Activated naive CD4-positive, alpha-beta T cell treated with Interleukin-2 at 50 U/mL for 16 hours (primary cell): ENCODE measurements at regions not wholly inside any gene's neighbourhood (a gene's known extent, or its start where the extent isn't known, plus 50 kb on each side); places are given as distances from the start of the nearest gene placed in this dataset.
"Not testable (repeated sequence)": the region's sequence is repeated elsewhere in the genome, so short reads cannot be mapped to it uniquely, and the experiment has no call there.

ENCODE experiments used
- DNase-seq: peaks from one replicate; pipeline ENCODE4 v3.0.0-alpha.2; 2020

DNA sequence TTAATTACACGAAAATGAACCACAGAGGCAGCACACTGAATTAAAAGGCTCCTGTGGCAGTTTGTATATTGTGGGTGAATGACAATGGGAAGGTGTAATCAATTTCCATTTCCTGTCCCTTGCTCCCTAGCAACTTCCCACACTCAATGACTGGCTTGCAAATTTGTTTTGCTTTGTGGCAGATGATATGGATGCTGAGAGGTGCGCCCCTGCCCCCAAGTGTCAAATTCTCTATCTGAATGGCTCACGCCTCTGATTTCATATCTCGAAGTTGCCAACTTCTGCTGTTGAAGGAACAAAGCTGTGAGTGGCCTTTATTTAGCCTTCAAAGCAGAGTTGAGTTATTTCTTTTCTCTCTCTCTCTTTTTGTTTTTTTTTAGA is 86.0 kb downstream of the FOXD2 start:
- DNase-seq, result no peak

DNA sequence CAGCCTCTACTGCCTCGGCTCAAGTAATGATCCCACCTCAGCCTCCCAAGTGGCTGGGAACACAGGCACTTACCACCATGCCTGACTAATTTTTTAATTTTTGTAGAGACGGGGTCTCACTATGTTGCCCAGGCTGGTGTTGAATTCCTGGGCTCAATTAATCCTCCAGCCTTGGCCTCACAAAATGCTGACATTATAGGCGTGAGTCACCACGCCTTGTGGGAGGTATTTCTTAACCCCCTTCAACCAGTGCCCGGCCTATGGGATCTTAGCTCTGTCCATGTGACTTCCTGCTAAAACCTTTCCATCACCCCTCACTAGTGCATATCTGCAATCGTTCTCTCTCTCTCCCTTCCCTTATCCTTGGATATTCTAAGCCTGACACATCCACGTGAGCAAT is 86.4 kb downstream of the FOXD2 start:
- no peak for DNase-seq

DNA sequence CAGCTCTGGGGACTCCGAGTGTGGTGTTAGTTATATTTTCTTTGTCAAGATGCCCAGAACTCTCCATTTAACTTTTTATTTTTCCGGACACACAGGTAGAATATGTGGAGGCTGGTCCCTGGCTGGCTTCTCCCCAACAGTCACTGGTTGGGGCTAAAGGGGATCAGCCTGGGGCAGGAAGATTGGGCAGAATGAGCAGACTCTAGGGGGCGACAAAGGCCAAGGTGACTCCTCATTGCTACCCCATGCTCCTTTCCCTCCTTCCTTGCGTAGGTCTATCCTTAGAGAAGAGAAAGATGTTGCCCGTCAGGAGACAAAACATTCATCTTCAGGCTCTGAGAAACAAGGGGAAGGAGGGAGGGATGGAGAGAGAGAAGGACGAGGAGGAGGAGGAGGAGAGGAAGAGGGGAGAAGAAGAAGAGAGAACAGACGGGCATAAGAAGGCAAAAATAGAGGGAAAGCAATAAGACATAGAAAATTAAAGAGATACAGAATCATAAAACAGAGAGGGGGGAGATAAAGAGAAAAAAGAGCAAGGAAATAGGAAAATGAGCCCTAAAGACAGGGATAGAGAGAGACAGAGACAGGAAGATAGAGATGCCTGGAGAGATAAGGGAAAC is 89.9 kb downstream of the FOXD2 start:
- no peak for DNase-seq

DNA sequence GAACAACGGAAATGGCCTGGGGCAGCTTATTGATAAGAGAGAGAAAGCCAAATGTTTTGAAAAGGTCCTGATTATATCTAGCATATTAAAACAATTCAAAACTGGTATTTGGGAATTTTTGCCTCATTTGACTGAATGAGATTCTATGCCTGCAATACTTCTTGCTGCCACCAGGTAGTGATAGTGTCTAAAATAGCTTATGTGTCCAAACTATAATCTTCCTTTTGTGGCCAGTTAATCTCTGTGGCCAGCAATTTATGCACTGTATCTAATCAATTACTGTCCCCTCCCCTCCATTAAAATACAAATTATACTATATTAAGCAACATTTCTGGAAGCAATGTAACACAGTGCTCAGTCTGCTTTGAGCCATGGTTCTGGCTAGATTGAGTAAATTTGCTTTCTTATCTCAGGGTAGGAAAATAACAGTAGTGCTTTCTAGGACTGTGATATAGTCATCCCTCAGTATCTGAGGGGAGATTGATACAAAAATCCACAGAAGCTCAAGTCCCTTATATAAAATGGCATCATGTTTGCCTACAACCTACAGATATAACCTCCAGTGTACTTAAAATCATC is 91.8 kb downstream of the FOXD2 start:
- no peak for DNase-seq

DNA sequence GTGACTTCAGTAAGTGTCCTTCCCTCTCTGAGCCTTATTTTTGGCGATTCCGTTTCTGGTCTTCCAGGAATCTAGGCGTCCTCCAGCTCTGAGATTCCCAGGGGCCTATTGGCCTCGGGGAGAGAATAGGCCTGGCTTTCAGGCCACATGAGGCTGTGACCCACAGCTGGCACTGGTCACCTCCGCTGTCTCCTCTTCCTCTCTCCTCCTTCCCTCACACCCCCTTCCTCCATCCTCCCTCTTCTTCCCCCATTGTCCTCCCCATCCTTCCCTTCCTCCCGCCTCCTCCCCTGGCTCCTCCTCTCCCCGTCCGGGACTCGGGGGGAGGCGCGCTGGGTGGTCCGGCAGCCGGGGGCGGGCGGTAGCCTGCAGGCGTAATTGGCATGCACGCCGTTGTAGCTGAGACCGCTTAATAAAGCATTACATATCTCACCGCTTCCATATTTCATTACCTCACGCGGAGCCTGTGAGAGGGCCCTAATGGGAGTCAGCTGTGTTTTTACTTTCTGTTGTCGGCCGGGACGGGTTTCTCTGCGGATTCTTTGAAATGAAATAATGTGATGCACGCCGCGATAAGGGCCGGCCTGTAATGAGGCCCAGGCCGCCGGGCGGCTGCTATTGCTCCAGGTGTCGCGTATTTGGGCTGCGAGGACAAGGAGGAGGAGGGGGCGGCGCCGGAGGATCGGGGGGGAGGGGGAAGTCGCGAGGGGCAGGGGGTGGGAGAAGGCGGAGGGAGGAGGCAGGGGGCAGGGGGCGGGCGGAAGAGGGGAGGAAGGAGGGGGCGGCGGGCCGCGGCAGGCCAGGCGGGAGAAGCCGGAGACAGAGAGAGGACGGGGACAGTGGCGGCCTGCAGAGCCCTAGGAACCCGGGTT is 95.3 kb downstream of the FOXD2 start:
- DNase-seq, result no peak

DNA sequence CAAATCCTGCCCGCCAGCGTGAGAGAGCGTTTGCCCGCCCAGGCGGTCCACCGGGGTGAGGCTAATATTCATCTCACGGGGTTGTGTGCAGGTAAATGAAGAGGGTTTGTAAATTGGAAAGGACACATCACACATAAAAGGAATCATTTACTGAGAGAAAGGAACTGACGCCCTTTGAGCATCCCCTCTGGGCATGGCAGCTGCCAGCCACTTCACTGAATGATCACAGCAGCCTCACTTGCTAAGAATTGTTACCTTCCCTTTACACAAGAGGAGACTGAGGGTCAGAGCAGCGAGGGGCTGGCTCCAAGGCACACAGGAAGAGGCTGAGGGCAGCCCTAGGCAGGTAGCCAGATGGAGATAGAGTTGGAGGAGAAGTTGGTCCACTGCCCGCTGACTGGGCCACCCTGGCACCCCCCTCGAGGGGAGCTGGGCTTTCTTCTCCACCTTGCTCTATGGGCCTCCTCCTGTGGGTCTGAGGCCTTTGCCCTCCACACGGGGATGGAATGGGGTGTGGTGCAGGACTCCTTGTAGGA is 96.0 kb downstream of the FOXD2 start:
- DNase-seq, result no peak

DNA sequence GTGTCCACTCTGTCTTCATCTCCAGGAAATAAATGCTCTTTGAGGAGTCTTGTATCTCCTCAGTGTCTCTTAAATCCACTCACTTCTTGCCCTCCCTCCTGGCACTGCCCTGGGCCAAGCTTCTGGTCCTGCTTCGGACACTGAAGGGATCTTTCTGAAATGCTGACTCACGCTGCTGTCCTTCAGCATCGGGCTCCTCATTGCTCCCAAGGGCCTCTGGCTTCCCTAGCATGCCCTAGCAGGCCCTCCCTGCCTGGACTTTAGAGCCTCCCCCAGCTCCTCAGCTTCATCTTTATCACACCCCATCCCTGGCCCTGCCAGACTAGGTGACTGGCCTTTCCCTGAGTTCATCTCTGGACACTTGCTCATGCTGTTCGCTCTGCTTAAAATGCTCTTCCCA is 96.6 kb downstream of the FOXD2 start:
- DNase-seq, result no peak

DNA sequence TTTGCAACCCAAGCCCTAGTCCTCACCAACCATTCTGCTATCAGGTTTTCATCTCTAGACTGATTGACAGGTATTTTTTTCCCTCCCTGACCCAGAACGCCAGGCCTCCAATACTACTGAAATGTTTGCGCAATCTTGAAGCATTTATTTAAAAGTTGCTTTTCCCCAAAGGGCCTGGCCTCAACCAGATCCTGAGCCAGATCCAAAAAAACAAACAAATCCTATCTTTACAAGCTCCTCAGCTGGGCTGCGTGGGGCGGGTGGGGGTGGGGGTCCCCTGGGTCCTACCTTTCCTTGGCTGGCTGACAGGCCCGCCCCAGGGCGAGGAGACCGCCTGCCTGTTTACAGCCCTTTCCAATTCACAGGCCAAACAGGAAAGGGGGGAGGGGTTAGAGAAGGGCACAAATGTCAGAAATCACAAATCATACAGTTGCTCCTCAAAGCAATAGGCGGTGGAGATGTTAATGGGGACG is 98.8 kb downstream of the FOXD2 start:
- no peak for DNase-seq

DNA sequence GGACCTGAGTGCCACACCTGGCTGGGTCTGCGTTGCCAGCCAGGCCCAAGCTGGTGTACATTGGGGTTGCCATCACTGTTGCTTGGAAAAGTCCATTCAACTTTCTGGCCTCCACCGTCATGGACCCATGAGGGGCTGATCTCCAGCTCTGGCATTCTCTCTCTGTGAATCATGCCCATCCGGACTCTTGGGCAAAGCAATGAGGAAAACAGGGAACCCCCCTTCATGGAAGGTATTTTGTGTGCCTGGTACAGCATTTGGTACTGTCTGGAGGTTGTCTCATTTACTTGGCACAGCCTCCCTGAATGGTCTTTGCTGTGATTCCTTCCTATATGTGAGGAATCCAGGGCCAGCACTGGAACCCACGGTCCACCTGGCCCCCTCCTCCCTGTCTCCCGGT is 99.4 kb downstream of the FOXD2 start:
- DNase-seq, result no peak

DNA sequence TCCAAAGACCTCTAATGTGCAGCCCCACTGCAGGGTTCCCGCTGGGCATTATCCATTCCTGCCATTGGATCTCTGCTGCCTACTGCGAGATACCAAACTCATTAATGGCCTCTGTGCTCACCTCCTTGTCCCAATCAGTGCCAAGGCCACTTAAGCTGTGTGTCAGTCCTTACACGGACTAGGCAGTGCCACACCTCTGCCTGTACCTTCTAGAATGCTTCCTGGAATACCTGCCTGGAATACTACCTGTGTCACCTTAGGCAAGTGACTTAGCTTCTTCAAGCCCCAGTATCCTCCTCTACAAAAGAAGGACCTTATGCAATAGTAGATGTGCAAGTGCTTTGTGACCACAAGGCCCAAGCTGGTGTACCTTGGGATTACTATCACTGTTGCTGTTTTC is 100.1 kb downstream of the FOXD2 start:
- no peak for DNase-seq

DNA sequence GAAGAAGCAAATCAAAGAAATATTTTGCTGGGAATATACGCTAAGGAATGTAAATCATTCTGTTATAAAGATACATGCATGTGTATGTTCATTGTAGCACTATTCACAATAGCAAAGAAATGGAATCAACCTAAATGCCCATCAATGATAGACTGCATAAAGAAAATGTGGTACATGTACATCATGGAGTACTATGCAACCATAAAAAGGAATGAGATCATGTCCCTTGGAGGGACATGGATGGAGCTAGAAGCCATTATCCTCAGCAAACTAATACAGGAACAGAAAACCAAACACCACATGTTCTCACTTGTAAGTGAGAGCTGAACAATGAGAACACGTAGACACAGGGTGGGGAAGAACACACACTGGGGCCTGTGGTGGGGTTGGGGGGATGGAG is 100.7 kb downstream of the FOXD2 start:
- not testable (repeated sequence) for DNase-seq

DNA sequence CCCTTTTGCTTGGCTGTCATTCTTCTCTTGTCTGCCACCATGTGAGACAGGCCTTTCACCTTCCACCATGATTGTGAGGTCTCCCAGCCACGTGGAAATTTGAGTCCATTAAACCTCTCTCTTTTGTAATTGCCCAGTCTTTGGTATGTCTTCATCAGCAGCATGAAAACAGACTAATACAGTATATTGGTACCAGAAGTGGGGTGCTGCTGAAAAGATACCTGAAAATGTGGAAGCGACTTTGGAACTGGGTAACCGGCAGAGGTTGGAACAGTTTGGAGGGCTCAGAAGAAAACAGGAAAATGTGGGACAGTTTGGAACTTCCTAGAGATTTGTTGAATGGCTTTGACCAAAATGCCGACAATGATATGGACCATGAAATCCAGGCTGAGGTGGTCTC is 103.9 kb downstream of the FOXD2 start:
- DNase-seq, result not testable (repeated sequence)

DNA sequence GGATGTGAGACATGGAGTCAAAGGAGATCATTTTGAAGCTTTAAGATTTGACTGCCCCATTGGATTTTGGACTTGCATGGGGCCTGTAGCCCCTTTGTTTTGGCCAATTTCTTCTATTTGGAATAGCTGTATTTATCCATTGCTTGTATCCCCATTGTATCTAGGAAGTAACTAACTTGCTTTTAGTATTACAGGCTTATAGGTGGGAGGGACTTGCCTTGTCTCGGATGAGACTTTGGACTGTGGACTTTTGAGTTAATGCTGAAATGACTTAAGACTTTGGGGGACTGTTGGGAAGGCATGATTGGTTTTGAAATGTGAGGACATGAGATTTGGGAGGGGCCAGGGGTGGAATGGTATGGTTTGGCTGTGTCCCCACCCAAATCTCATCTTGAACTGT is 105.2 kb downstream of the FOXD2 start:
- not testable (repeated sequence) for DNase-seq

DNA sequence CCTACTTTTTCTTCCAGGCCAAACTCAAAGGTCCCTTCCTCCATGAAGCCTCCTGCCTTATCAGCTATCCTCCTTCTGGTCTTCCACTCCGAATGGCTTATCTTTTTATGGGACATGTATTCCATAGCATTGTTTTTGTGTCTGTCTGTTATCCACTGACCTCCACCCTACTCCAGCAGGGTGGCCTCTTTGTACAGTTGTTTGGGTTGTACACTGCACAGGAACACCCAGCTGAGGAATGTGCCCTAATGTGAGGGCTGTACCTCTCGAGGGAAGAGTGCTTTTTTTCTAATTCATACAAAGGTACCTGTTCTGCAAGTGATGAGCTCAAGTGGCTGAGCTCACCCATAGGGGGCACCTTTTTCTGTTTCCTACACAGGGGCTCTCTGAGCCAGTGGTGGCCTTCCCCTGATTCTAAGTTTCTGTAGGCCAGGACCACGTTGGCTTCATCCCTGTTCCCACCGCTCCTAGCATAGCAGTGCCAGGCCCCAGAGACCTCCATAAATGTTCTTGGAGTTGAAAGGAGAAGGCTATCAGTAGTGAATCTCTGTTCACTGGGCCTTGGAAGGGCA is 108.2 kb downstream of the FOXD2 start:
- no peak for DNase-seq

DNA sequence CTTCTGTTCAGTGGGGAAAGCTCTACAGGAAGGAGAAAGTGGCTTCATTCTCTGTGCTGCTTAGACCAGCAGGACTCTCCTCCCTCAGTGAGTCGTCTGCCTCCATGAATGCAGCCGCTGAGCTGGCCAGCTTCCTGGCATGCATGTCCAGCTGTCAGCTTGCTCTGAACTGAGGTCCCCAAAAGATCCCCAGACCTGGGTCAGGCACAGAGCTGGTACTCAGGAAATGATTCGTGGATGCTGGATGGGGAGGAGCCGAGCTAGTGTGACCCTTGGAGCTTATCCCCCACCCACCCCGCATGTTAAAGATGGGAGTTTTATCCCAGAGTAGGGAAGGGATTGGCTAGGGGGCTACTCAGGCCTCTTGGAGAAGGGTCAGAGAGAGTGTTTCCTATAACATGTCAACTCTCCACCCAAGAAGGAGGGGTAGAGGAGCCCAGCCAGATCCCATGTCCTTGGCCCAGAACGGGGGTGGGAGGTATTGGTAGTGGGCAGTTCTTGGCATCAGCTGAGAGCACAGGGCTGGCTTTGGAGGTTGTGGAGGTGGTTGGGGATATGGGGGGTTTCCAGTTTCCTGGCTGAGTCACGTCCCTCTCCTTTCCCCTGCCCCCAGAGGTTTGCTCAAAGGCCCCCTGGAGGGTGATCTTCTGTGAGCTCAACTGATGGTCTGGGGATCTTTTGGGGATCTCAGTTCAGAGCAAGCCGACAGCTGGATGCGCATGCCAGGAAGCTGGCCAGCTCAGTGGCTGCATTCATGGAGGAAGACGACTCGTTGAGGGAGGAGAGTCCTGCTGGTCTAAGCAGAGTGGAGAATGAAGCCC is 110.1 kb downstream of the FOXD2 start:
- DNase-seq, result no peak

DNA sequence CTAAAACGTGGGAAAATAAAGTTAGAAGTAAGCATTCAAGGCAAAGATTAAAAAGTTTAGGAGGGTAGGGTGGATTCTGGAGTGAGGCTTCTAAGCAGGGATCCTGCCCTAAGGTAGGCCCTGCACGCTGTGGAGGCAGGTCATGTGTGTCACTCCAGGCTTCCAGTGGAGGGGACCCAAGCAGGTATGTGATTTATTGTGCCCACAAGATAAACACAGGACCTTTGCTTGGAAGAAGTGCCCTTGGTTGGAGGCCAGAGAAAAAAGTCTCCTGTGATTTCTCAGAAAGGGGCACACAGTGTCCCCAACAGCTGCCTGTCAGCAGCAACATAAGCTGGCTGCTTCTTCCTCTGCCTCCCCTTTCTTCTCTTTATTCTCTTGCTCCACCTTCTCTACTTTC is 110.8 kb downstream of the FOXD2 start:
- DNase-seq, result no peak

DNA sequence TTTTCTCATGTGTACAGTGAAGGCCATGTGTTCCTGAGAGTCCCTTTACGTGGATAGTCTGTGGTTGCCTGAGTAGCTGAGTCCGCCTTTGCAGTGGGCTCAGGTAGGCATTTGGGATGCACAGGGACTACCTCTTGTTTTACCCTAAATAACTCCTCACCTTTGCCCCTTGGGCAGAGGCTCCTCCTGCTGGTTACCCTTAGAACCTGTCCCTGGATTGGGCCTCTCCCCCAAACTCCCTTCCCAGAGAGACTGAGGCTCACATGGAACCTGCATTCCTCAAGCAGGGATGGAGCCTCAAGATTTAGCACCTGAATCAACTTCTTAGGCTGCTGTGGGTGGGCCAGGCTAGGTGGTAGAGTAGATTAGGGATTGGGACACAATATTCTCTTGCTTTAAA is 111.7 kb downstream of the FOXD2 start:
- no peak for DNase-seq

DNA sequence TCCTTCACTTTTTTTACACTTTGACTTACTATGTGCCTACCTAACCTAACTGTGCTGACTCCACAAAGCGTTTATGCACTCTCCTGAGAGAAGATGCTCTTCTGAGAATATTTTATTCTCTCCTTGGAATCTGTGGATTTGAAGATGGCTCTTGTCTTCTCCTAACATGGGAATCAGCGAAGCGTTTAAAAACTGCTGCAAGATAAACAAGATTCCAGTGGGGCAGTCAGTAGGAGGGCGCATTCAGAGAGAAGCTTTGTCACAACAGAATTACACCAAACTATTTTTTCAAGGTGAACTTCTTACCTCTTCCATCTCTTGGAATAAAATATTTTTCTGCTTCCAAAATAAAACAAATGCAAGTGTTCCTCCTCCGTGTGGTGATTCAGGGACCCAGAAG is 113.1 kb downstream of the FOXD2 start:
- DNase-seq, result no peak

DNA sequence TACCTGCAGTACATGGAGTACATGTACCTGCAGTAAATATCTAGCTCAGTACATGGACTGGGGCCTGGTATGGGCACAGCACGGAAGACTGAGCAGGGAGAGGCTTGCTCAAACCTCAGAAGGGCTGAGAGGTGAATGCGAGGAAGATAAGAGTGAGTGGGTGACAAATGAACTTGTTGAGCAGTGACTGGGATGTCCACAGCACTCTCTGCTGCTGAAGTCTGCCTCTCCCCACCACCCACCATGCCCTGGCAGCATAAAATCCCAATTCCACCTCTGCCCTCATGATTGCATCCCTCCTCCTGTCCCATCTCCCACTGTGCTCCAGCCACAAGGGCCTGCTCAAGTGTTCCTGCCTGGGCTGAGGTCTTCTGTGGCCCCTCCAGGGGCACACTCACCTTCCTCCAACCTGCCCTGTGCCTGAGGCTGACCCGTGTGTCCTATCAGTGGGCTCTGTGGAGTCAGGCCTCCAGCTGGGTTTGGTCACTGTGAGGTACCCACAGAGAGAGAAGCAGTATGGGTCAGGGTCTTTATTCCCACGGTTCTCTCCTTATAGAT is 114.2 kb downstream of the FOXD2 start:
- DNase-seq, result no peak

DNA sequence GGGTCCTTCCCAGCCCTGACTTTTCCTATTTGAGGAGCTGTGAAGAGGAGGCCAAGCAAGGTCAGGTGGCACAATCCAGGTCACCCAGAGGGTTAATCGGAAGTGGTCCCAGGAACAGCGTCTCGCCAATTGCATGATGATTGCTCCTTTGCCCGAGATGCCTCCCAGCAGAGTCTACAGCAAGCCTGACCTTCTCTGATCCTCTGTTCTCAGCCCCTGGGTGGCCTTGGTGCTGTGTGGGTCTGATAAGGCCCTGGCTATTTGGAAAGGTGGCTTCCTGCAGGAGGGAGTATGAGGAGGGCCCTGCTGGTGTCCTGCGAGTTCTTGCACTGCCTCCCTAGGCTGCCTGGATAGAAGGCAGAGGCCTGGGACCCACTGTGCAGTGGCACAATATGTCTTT is 116.2 kb downstream of the FOXD2 start:
- DNase-seq, result no peak

DNA sequence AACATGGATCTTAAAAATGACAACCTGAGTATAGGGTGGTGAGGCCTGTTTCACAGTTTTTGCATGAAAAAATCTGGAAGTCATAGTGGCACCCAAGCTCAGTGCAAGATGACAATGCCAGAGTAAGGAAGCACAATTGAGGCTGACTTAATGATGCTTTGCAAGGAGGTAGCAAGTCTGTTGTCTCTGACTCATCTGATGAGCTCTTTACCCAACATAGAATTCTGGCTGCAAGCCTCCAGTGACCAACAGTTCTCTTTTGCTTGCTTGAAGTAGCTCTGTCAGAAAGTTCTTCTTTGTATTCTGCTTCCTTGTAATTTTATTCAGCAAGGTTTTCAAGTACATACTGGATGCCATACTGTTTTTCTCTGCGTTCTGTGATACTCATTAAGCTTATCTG is 117.1 kb downstream of the FOXD2 start:
- no peak for DNase-seq

DNA sequence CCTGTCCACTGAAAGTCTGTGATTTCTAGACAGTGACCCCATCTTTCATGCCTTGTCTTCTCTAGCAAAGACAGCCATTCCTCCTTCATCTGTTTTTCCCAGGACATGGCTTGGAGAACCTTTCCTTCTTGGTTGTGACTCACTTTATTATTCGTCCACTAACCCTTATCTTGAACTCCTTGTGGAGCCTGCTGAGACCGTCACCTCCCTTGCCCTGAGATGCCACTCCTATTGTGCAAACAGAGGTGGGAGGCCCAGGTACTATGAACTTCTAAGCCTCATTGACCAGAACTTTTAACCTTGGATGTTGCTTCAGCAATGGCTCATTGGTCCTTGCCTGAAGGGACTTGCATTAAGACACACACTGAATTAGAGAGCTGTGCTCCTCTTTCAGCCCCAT is 117.5 kb downstream of the FOXD2 start:
- DNase-seq, result no peak
